ENCODE measurements at regions not wholly inside any gene's neighbourhood (a gene's known extent, or its start where the extent isn't known, plus 50 kb on each side); places are given as distances from the start of the nearest gene placed in this dataset.
A peak's percentile ranks its signal among the peaks of the same experiment; 100 is the strongest.

- H3K4me1 ChIP-seq (ENCODE audit: control insufficient read depth, extremely low read depth, insufficient read depth, low read length), result no peaks in the 10 kb centered on the region
- no peak overlapping the region for H3K4me3 ChIP-seq (replicated peaks in 1 of 4; ENCODE audit: control extremely low read depth in 1 of 4, insufficient read depth in 1 of 4, low read depth in 3 of 4, low read length in 4 of 4)
- no peaks in the 10 kb centered on the region for H4K20me1 ChIP-seq (ENCODE audit: control insufficient read depth, extremely low read depth, insufficient read depth, low read length)
- no peak overlapping the region for H3K9ac ChIP-seq (ENCODE audit: insufficient read depth, low read length)
- H3K9me3 ChIP-seq (ENCODE audit: control insufficient read depth, insufficient read depth, low read depth, low read length), result no peaks in the 10 kb centered on the region
- H3K79me2 ChIP-seq (ENCODE audit: control insufficient read depth, insufficient read depth, low read length), result no peaks in the 10 kb centered on the region
- H3K36me3 ChIP-seq (ENCODE audit: control insufficient read depth, insufficient read depth, low read length), result no peaks in the 10 kb centered on the region
- no peak overlapping the region for H3K4me2 ChIP-seq (ENCODE audit: extremely low read depth, insufficient read depth, low read length)
- no peaks in the 10 kb centered on the region for H3K27me3 ChIP-seq (ENCODE audit: control insufficient read depth, insufficient read depth, low read length)
- no peak overlapping the region for H3K27ac ChIP-seq (ENCODE audit: insufficient read depth, low read length)
- DNase-seq (ENCODE audit: low read depth in 2 of 2), result peak; percentile 34 to 48
- H2AFZ ChIP-seq (ENCODE audit: low read length), result no peak overlapping the region
- TF ChIP-seq EZH2 (IDR thresholded peaks at IDR 0.05; ENCODE audit: low read length, missing control alignments) (no peak), CTCF (conservative IDR thresholded peaks at IDR 0.05 in 1 of 2, IDR thresholded peaks at IDR 0.05 in 1 of 2; ENCODE audit: low read depth in 1 of 2, low read length in 2 of 2) (peak in 1 of 2 donors; percentile 33)
Measured at GRCh38 chr6:93779086-93779841, 359.9 kb upstream of the EPHA7 start.

GRCh38 chr6:93759190-93759589 lies 339.8 kb upstream of the EPHA7 start:
- TF ChIP-seq CTCF (conservative IDR thresholded peaks at IDR 0.05 in 1 of 2, IDR thresholded peaks at IDR 0.05 in 1 of 2; ENCODE audit: low read depth in 1 of 2, low read length in 2 of 2) (no peak), EZH2 (IDR thresholded peaks at IDR 0.05; ENCODE audit: low read length, missing control alignments) (no peak)

GRCh38 chr6:93751969-93752368 lies 332.6 kb upstream of the EPHA7 start:
- H3K27me3 ChIP-seq (ENCODE audit: control insufficient read depth, insufficient read depth, low read length), result no peaks in the 10 kb centered on the region
- no peaks in the 10 kb centered on the region for H3K9me3 ChIP-seq (ENCODE audit: control insufficient read depth, insufficient read depth, low read depth, low read length)
- H3K4me2 ChIP-seq (ENCODE audit: extremely low read depth, insufficient read depth, low read length), result no peak overlapping the region
- H3K79me2 ChIP-seq (ENCODE audit: control insufficient read depth, insufficient read depth, low read length), result no peaks in the 10 kb centered on the region
- peak in 1 of 2 donors; percentile 8 for DNase-seq (ENCODE audit: low read depth in 2 of 2)
- no peaks in the 10 kb centered on the region for H3K4me1 ChIP-seq (ENCODE audit: control insufficient read depth, extremely low read depth, insufficient read depth, low read length)
- no peak overlapping the region for H3K9ac ChIP-seq (ENCODE audit: insufficient read depth, low read length)
- TF ChIP-seq CTCF (conservative IDR thresholded peaks at IDR 0.05 in 1 of 2, IDR thresholded peaks at IDR 0.05 in 1 of 2; ENCODE audit: low read depth in 1 of 2, low read length in 2 of 2) (no peak), EZH2 (IDR thresholded peaks at IDR 0.05; ENCODE audit: low read length, missing control alignments) (no peak)
- H2AFZ ChIP-seq (ENCODE audit: low read length), result no peak overlapping the region
- no peak overlapping the region for H3K4me3 ChIP-seq (replicated peaks in 1 of 4; ENCODE audit: control extremely low read depth in 1 of 4, insufficient read depth in 1 of 4, low read depth in 3 of 4, low read length in 4 of 4)
- H3K36me3 ChIP-seq (ENCODE audit: control insufficient read depth, insufficient read depth, low read length), result no peaks in the 10 kb centered on the region
- no peak overlapping the region for H3K27ac ChIP-seq (ENCODE audit: insufficient read depth, low read length)
- no peaks in the 10 kb centered on the region for H4K20me1 ChIP-seq (ENCODE audit: control insufficient read depth, extremely low read depth, insufficient read depth, low read length)

More at GRCh38 chr6:93759190-93759589, 339.8 kb upstream of the EPHA7 start:
- no peak overlapping the region for H3K4me2 ChIP-seq (ENCODE audit: extremely low read depth, insufficient read depth, low read length)
- H3K27me3 ChIP-seq (ENCODE audit: control insufficient read depth, insufficient read depth, low read length), result no peaks in the 10 kb centered on the region
- H3K27ac ChIP-seq (ENCODE audit: insufficient read depth, low read length), result no peak overlapping the region
- no peak for DNase-seq (ENCODE audit: low read depth in 2 of 2)
- no peaks in the 10 kb centered on the region for H3K79me2 ChIP-seq (ENCODE audit: control insufficient read depth, insufficient read depth, low read length)
- no peaks in the 10 kb centered on the region for H4K20me1 ChIP-seq (ENCODE audit: control insufficient read depth, extremely low read depth, insufficient read depth, low read length)
- H3K9ac ChIP-seq (ENCODE audit: insufficient read depth, low read length), result no peak overlapping the region
- no peaks in the 10 kb centered on the region for H3K9me3 ChIP-seq (ENCODE audit: control insufficient read depth, insufficient read depth, low read depth, low read length)
- H3K36me3 ChIP-seq (ENCODE audit: control insufficient read depth, insufficient read depth, low read length), result no peaks in the 10 kb centered on the region
- H3K4me3 ChIP-seq (replicated peaks in 1 of 4; ENCODE audit: control extremely low read depth in 1 of 4, insufficient read depth in 1 of 4, low read depth in 3 of 4, low read length in 4 of 4), result no peak overlapping the region
- H2AFZ ChIP-seq (ENCODE audit: low read length), result no peak overlapping the region
- H3K4me1 ChIP-seq (ENCODE audit: control insufficient read depth, extremely low read depth, insufficient read depth, low read length), result no peaks in the 10 kb centered on the region
